Right cardiac atrium (tissue), 5 donors: ENCODE measurements at regions not wholly inside any gene's neighbourhood (a gene's known extent, or its start where the extent isn't known, plus 50 kb on each side); places are given as distances from the start of the nearest gene placed in this dataset.

Source experiments
- ATAC-seq, 2 donors: fragments of 200-7000 bp; cut with Tn5 transposase; one replicate each; pipeline versions ENCODE4 v1.8.0 to v1.9.1; 2020; ENCODE audit warnings: moderate library complexity in 2 of 2, mild to moderate bottlenecking in 1 of 2
- DNase-seq, 3 donors: peaks; one replicate each; pipeline ENCODE4 v3.0.0-alpha.2; 2020
- H3K27ac ChIP-seq: one replicate; pipeline ENCODE4 v1.5.1; 2013; ENCODE audit warnings: mild to moderate bottlenecking, low read length, control low read depth, moderate library complexity
- H3K27me3 ChIP-seq: one replicate; pipeline ENCODE4 v1.6.1; 2013; ENCODE audit not compliant: control insufficient read depth, insufficient read depth
- H3K4me1 ChIP-seq: one replicate; pipeline ENCODE4 v1.6.1; 2013; ENCODE audit warnings: low read length; ENCODE audit not compliant: control insufficient read depth, insufficient read depth
- H3K4me3 ChIP-seq: one replicate; pipeline ENCODE4 v1.5.1; 2013; ENCODE audit warnings: low read length, control low read depth
- H3K9me3 ChIP-seq: one replicate; pipeline ENCODE4 v1.6.1; 2013; ENCODE audit warnings: low read length; ENCODE audit not compliant: control insufficient read depth
- WGBS: extraction: QIAGEN DNeasy Blood & Tissue Kit; methylation state at CpG from one replicate; pipeline ENCODE4 v1.1.7; 2013; 5-methylcytosine and 5-hydroxymethylcytosine counted together
- intact Hi-C, 4 donors: fragments of 100-400 bp; cut with DNase I; formaldehyde crosslinking; loops; one replicate each; pipeline versions ENCODE4 v1.11.0 to v1.14.0; 2022 to 2023
- donor health status: healthy with polysubstance abuse.
- donor health status: DM: no; HTN: yes; CAD: no.
- donor health status: DM: no; HTN: no; CAD: no.
- donor health status: DM: no; HTN: yes; CAD: no; lungs with severe emphysema.
- donor health status: DM: yes; HTN: yes; CAD: no.

GRCh38 chr16:54627616-54628015 lies 303.0 kb upstream of the IRX5 start:
- DNase-seq: no peak
- no peak for ATAC-seq
- WGBS: 45% methylated on average over 4 of the region's 4 CpGs
- intact Hi-C loops: no loop called here
- no peaks in the 10 kb centered on the region for H3K9me3 ChIP-seq
- H3K27me3 ChIP-seq: no peaks in the 10 kb centered on the region
- no peaks in the 10 kb centered on the region for H3K4me1 ChIP-seq
- H3K27ac ChIP-seq: no peak overlapping the region
- H3K4me3 ChIP-seq: no peak overlapping the region

DNA sequence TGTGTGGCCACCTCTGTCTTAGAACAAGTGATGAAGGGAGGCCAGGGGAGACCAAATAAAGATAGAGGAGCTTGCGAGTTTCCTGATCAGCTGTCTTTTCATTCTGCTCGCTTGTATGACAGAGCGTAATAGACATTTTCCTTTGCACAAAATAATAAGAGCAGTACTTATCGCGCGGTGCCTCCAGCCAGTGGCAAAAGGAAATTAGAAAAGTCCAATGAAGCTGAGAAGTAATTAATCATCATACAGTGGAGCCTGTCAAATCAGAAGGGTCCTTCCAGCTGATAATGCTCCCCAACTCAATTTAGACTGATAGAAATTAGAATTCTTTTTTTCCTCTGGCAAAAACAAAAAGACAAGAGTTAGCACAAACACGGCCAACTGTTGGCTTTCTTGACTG lies 307.0 kb upstream of the IRX5 start:
- H3K4me1 ChIP-seq: no peaks in the 10 kb centered on the region
- WGBS: 54% methylated on average over 7 of the region's 7 CpGs
- ATAC-seq: no peak
- no peaks in the 10 kb centered on the region for H3K27me3 ChIP-seq
- H3K27ac ChIP-seq: no peak overlapping the region
- no peak overlapping the region for H3K4me3 ChIP-seq
- H3K9me3 ChIP-seq: no peaks in the 10 kb centered on the region
- intact Hi-C loops: no loop called here
- DNase-seq: no peak

- Histone ChIP-seq H3K4me1 (no peaks in the 10 kb centered on the region), H3K9me3 (no peaks in the 10 kb centered on the region), H3K27me3 (no peaks in the 10 kb centered on the region), H3K4me3 (no peak overlapping the region), H3K27ac (no peak overlapping the region)
- intact Hi-C loops: no loop called here
- 77% methylated on average over 3 of the region's 3 CpGs for WGBS
- ATAC-seq: no peak
- DNase-seq: no peak
Observed at GRCh38 chr16:54620197-54620596, 310.5 kb upstream of the IRX5 start.

GRCh38 chr16:54616610-54617009 lies 314.1 kb upstream of the IRX5 start:
- WGBS: 65% methylated on average over 5 of the region's 5 CpGs
- H3K9me3 ChIP-seq: no peaks in the 10 kb centered on the region
- intact Hi-C loops: no loop called here
- H3K27ac ChIP-seq: no peak overlapping the region
- H3K27me3 ChIP-seq: no peaks in the 10 kb centered on the region
- ATAC-seq: no peak
- DNase-seq: no peak
- H3K4me1 ChIP-seq: no peaks in the 10 kb centered on the region
- no peak overlapping the region for H3K4me3 ChIP-seq

DNA sequence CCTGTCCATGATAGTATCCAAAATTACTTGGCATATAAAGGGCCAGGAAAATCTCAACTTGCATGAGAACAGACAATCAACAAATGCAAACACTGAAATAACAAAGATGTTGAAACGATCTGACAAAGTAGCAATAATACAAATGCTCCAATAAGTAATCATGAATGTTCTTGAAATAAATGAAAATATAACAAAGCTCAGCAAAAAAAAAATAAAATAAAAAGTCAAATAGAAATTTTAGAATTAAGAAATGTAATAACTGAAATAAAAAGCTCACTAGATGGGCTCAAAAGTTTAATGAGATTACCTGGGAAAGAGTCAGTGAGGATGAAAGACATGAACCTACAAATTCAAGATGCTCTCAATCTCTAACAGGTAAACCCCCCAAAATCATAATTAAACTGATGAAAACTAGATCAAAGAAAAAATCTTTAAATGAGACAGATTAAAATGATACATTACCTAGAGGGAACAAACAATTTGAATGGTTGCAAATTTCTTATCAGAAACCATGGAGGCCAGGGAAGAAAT lies 319.0 kb upstream of the IRX3 start:
- no peak for ATAC-seq

GRCh38 chr16:54602666-54603065 lies 316.1 kb upstream of the IRX3 start:
- no peak for DNase-seq
- no peak for ATAC-seq
- no peak overlapping the region for H3K4me3 ChIP-seq
- no peaks in the 10 kb centered on the region for H3K27me3 ChIP-seq
- H3K27ac ChIP-seq: no peak overlapping the region
- H3K4me1 ChIP-seq: no peaks in the 10 kb centered on the region
- WGBS: 79% methylated on average over 6 of the region's 6 CpGs
- H3K9me3 ChIP-seq: no peaks in the 10 kb centered on the region
- intact Hi-C loops: no loop called here

More for the DNA sequence above, 319.0 kb upstream of the IRX3 start:
- intact Hi-C loops: no loop called here
- 95% methylated on average over 1 of the region's 1 CpG for WGBS
- no peak for DNase-seq
- no peaks in the 10 kb centered on the region for H3K9me3 ChIP-seq
- no peaks in the 10 kb centered on the region for H3K27me3 ChIP-seq
- H3K4me1 ChIP-seq: no peaks in the 10 kb centered on the region
- no peak overlapping the region for H3K27ac ChIP-seq
- no peak overlapping the region for H3K4me3 ChIP-seq

DNA sequence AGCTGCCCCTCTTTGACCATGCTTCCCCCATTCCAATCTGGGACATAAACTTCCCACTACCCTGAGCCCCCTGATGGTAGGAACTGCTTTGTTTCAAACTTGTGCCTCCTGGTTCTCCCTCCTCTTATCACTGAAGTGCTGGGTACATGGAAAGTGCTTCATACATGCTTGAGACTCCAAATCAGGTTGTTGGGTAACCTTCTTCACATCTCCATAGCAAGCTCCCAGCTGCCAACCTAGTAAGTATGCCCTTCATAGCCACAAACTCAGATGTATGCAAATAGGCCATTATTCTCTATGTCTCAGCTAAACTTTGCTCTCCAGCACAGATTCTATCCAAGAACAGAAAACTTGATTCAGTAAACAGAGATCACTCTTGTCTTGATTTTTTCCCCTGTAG lies 310.6 kb upstream of the IRX3 start:
- Histone ChIP-seq H3K4me1 (no peaks in the 10 kb centered on the region), H3K27ac (no peak overlapping the region), H3K27me3 (no peaks in the 10 kb centered on the region), H3K9me3 (no peaks in the 10 kb centered on the region), H3K4me3 (no peak overlapping the region)
- intact Hi-C loops: no loop called here
- DNase-seq (no peak), ATAC-seq (no peak)

- Histone ChIP-seq H3K27ac (no peak overlapping the region), H3K9me3 (no peaks in the 10 kb centered on the region), H3K27me3 (no peaks in the 10 kb centered on the region), H3K4me3 (no peak overlapping the region), H3K4me1 (no peaks in the 10 kb centered on the region)
- no peak for ATAC-seq
- DNase-seq: no peak
- WGBS: 66% methylated on average over 2 of the region's 2 CpGs
- intact Hi-C loops: no loop called here
Observed at GRCh38 chr16:54595621-54596020, 309.0 kb upstream of the IRX3 start.

- intact Hi-C loops: no loop called here
- Histone ChIP-seq H3K4me1 (no peaks in the 10 kb centered on the region), H3K27me3 (no peaks in the 10 kb centered on the region), H3K4me3 (no peak overlapping the region), H3K27ac (no peak overlapping the region), H3K9me3 (no peaks in the 10 kb centered on the region)
- ATAC-seq (no peak), DNase-seq (no peak)
- WGBS: 14% methylated on average over 26 of the region's 26 CpGs
Observed at GRCh38 chr16:54594601-54595391, 308.2 kb upstream of the IRX3 start.

DNA sequence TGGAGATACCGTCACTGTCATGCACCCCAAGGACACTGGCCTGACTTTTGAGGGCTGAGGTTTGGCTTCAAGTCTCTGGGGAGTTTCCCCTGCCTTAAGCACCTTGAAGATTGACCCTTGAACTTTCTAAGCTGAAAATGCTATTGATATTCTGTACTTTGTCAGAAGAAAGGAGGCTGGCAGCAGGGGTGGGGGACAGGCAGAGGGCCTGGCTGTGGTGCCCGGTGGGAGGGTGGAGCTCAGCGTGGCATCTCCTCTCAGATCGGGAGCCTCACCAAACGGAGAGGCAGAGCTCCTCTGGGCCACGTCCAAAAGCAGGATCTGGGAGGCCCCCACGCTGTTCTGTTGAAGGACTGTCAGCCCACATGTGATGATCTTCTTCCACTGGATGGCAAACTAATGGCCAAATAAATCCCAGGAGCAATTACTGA lies 305.2 kb upstream of the IRX3 start:
- intact Hi-C loops: no loop called here
- Histone ChIP-seq H3K4me3 (no peak overlapping the region), H3K4me1 (no peaks in the 10 kb centered on the region), H3K9me3 (no peaks in the 10 kb centered on the region), H3K27me3 (no peaks in the 10 kb centered on the region), H3K27ac (no peak overlapping the region)
- no peak for DNase-seq
- ATAC-seq: no peak
- WGBS: 47% methylated on average over 7 of the region's 7 CpGs

DNA sequence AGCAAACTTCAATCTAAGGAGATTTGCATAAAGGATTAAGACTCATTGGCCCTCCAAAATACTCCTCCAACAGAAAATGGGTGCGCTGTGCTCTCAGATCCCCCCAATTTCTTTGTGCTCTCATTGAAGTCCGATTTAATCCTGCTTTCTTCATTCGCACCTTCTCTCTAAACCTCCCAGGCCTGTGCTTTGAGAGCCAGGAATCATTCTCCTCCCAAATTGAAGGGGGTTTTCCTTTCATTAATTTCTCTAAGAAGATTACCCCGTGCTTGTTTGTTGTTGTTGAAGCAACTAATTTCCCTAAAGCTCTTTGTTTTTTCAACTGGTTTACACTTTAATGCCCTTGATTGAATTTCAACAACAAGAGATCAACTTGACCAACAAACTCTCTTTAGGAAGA lies 304.2 kb upstream of the IRX3 start:
- no peak for ATAC-seq
- Histone ChIP-seq H3K27me3 (no peaks in the 10 kb centered on the region), H3K9me3 (no peaks in the 10 kb centered on the region), H3K4me1 (no peaks in the 10 kb centered on the region), H3K27ac (no peak overlapping the region), H3K4me3 (no peak overlapping the region)
- WGBS: 75% methylated on average over 4 of the region's 4 CpGs
- intact Hi-C loops: no loop called here
- no peak for DNase-seq

DNA sequence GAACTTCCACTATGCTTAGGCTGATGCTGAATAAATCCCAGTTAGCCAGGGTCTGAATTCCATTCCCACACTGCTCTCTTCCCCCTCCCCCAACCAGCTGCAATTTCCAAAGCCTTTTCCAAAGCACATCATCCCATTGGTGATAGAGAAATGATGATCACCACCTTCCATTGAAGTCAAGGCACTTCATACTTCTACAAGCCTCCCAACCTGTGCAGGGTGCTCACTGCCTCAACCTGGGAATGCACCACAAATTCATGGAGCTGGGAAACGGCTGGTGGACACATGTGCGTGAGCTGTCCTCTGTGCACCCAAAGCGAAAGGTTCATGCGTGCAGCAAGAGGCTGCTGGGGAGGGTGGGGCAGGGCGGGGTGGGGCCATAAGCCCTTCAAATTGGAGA lies 302.7 kb upstream of the IRX3 start:
- DNase-seq (no peak), ATAC-seq (no peak)
- Histone ChIP-seq H3K4me3 (no peak overlapping the region), H3K27me3 (no peaks in the 10 kb centered on the region), H3K4me1 (no peaks in the 10 kb centered on the region), H3K27ac (no peak overlapping the region), H3K9me3 (no peaks in the 10 kb centered on the region)
- intact Hi-C loops: no loop called here
- 83% methylated on average over 5 of the region's 5 CpGs for WGBS
